ENCODE measurements at regions not wholly inside any gene's neighbourhood (a gene's known extent, or its start where the extent isn't known, plus 50 kb on each side); places are given as distances from the start of the nearest gene placed in this dataset.

DNA sequence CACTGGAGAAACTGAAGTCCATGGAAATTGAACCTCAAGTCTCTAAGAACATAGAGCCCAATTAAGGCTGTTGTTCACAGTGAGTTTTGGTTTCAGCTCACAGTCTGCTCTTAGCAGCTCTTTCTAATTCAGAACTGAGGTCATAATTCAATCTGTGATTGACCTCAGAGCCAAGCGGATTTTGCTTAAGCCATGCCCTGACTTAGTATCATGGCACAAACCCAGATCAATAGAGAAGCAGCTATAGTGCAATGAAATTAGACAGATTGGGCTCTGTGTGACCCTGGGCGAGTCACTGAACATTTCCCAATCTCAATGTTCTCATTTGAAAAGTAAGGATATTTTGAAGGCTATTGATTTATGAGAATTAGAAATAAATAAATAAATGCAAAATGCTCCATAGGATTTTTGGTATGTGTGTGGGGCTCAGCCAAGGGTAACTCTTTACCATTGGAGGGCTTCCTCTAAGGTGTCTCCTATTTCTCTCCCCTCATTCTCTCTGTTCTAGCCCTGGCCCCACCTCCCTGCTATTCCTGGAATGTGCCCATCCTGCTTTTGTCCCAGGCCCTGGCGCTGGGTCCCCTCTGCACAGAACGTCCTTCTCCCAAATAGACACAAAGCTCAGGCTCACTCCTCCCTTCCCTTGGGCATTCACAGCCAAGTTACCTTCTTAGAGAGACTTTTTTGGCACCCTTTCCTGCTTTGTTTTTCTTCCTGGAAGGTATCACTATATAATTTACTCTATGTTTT, 239.6 kb downstream of the LPIN1 start:
- TF ChIP-seq TCF7L2 (IDR thresholded peaks at IDR 0.05; ENCODE audit: low read depth, low read length) (no peak), CTCF (IDR thresholded peaks at IDR 0.05) (no peak), SIN3A (IDR thresholded peaks at IDR 0.05; ENCODE audit: borderline replicate concordance, insufficient read depth, low read depth, low read length) (no peak), POLR2AphosphoS5 (IDR thresholded peaks at IDR 0.05; ENCODE audit: low read depth, low read length) (no peak), REST (IDR thresholded peaks at IDR 0.05; ENCODE audit: insufficient read depth in 1 of 2, low read depth in 2 of 2, low read length in 1 of 2) (no peak)
- Histone ChIP-seq H3K4me1 (ENCODE audit: control insufficient read depth, insufficient read depth, low read length) (no peaks in the 10 kb centered on the region), H3K9me3 (ENCODE audit: control insufficient read depth, insufficient read depth, low read depth, low read length) (no peaks in the 10 kb centered on the region), H3K4me3 (ENCODE audit: low read depth in 2 of 2, low read length in 2 of 2) (no peak overlapping the region), H3K36me3 (ENCODE audit: control insufficient read depth, insufficient read depth, low read length) (no peaks in the 10 kb centered on the region), H3K27ac (ENCODE audit: low read length) (no peak overlapping the region), H3K27me3 (ENCODE audit: control insufficient read depth, insufficient read depth, low read length) (no peaks in the 10 kb centered on the region)
- no peak for DNase-seq (ENCODE audit: low read depth, low spot score)
- ChIA-PET POLR2A (no interaction called here), CTCF (no interaction called here)
- BruUV-seq (replicated peaks) = no TSS peak
- ATAC-seq = no peak
- intact Hi-C loops (cut with micrococcal nuclease; ENCODE audit: unreplicated experiment) (no loop called here), in situ Hi-C loops (cut with HindIII; ENCODE audit: low pct_unique_long_range_greater_than_20kb, low sequenced_read_pairs) (no loop called here)

GRCh38 chr2:11987151-11987550, 240.7 kb downstream of the LPIN1 start:
- BruUV-seq (replicated peaks) = no TSS peak

More at GRCh38 chr2:11987151-11987550, 240.7 kb downstream of the LPIN1 start:
- CTCF ChIA-PET = interaction anchor here (0.5 kb wide), 1 partner anchor 123 kb away, joined by 3 read pairs; no protein-coding TSS in a partner anchor
- H3K27ac ChIP-seq (ENCODE audit: low read length) = no peak overlapping the region
- ATAC-seq (no peak), DNase-seq (ENCODE audit: low read depth, low spot score) (no peak)
- intact Hi-C loops (cut with micrococcal nuclease; ENCODE audit: unreplicated experiment) = no loop called here
- no peak overlapping the region for H3K4me3 ChIP-seq (ENCODE audit: low read depth in 2 of 2, low read length in 2 of 2)
- in situ Hi-C loops (cut with HindIII; ENCODE audit: low pct_unique_long_range_greater_than_20kb, low sequenced_read_pairs) = no loop called here
- POLR2A ChIA-PET = no interaction called here
- no peaks in the 10 kb centered on the region for H3K9me3 ChIP-seq (ENCODE audit: control insufficient read depth, insufficient read depth, low read depth, low read length)
- TF ChIP-seq POLR2AphosphoS5 (IDR thresholded peaks at IDR 0.05; ENCODE audit: low read depth, low read length) (no peak), CTCF (IDR thresholded peaks at IDR 0.05) (no peak), SIN3A (IDR thresholded peaks at IDR 0.05; ENCODE audit: borderline replicate concordance, insufficient read depth, low read depth, low read length) (no peak), REST (IDR thresholded peaks at IDR 0.05; ENCODE audit: insufficient read depth in 1 of 2, low read depth in 2 of 2, low read length in 1 of 2) (no peak), TCF7L2 (IDR thresholded peaks at IDR 0.05; ENCODE audit: low read depth, low read length) (no peak)
- H3K4me1 ChIP-seq (ENCODE audit: control insufficient read depth, insufficient read depth, low read length) = no peaks in the 10 kb centered on the region
- H3K36me3 ChIP-seq (ENCODE audit: control insufficient read depth, insufficient read depth, low read length) = no peaks in the 10 kb centered on the region
- no peaks in the 10 kb centered on the region for H3K27me3 ChIP-seq (ENCODE audit: control insufficient read depth, insufficient read depth, low read length)

Data from Panc1 (cell line).